ENCODE measurements at regions not wholly inside any gene's neighbourhood (a gene's known extent, or its start where the extent isn't known, plus 50 kb on each side); places are given as distances from the start of the nearest gene placed in this dataset.
A peak's percentile ranks its signal among the peaks of the same experiment; 100 is the strongest.
"Not testable (repeated sequence)": the region's sequence is repeated elsewhere in the genome, so short reads cannot be mapped to it uniquely, and the experiment has no call there.

DNA sequence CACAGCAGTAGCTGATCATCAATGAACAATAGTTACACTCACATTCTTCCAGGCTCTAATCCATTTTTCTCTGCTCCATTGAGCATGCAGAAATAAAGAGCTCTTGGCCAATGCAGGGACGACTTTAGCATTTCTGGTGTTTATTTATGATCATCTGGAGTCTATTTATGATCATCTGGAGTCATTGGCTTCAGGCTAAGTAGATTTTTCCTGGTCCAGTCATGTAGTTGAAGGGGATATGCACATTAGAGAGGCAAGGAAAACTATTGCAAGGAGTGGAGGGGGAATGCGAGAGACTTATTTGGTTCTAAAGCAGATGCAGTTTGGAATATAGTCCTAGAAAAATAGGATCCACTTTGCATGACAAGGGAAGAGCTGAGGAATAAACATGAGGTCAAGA lies 113.0 kb upstream of the PRSS12 start:
- ATAC-seq, H3K4me1 Mint-ChIP-seq, H3K27me3 Mint-ChIP-seq: not testable (repeated sequence)

DNA sequence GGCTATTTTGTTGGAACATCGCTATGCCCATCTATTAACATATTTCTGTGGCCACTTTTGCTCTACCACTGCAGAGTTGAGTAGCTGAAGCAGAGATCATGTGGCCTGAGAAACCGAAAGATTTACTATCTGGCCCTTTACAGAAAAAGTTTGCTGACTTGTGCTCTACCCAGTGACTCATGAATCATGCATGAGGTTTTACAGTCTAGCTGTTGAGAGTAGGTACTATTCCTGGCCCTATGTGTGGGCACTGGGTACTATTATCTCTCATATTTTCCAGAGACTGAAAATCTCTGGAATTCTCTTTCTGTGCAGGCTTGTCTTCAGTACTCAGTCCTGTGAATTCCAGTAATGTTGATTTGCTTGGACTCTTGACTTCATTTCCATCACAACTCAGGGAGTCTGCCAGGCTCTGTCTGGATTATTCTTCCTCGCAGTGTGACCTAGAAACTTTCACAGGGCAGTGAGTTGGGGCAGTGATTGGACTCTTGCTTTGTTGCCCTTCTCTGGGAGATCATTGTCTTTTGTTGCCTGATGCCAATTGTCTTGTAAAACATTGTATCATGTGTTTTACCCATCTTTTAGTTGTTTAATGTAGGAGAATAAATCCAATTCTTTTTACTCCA lies 121.3 kb upstream of the PRSS12 start:
- H3K4me1 Mint-ChIP-seq, H3K27ac Mint-ChIP-seq, ATAC-seq, H3K4me3 Mint-ChIP-seq, H3K27me3 Mint-ChIP-seq, DNase-seq, POLR2A ChIA-PET, H3K36me3 Mint-ChIP-seq, H3K9me3 Mint-ChIP-seq: not testable (repeated sequence)

More for the DNA sequence above, 113.0 kb upstream of the PRSS12 start:
- H3K36me3 Mint-ChIP-seq, H3K9me3 Mint-ChIP-seq, POLR2A ChIA-PET, DNase-seq, H3K4me3 Mint-ChIP-seq, H3K27ac Mint-ChIP-seq: not testable (repeated sequence)

DNA sequence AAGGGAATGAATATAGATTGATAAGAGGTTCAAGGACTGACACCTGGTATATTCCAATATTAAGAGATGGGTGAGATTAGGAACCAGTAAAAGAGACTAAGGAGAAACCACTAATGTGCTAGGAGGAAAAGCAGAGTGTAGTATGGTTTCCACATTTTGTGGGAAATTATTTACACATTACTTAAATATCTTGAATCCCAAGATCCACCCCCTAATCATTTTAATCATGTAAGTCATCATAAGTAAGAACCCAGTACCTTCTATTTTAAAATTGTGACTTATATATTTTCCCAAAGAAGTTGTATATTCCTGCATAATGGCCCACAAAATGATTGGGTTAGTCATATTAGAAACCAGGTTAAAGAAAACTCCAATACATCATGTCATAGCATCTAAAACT lies 122.0 kb upstream of the PRSS12 start:
- H3K27me3 Mint-ChIP-seq, H3K36me3 Mint-ChIP-seq, DNase-seq, POLR2A ChIA-PET, H3K4me3 Mint-ChIP-seq, H3K27ac Mint-ChIP-seq, H3K9me3 Mint-ChIP-seq, H3K4me1 Mint-ChIP-seq, ATAC-seq: not testable (repeated sequence)

DNA sequence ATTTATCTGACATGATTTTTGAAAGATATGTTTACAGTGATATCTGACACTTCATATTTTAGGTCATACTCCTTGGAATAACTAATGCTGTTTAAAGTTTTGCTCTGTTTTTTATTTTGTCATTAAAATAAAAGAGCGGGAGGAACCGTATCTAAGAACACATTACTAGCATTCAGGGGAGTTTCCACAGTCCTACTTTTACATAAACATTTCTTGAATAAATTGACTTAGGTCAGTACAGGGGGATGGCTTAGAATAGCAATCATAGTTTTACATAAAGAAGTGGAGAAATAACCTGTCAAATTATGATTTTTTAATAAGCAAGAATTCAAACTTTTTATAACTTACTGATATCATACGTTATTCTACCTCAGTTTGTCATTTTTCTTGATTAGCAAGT lies 123.1 kb upstream of the PRSS12 start:
- ATAC-seq, H3K27ac Mint-ChIP-seq, H3K4me3 Mint-ChIP-seq, H3K36me3 Mint-ChIP-seq, H3K9me3 Mint-ChIP-seq, H3K4me1 Mint-ChIP-seq, DNase-seq, POLR2A ChIA-PET, H3K27me3 Mint-ChIP-seq: not testable (repeated sequence)

DNA sequence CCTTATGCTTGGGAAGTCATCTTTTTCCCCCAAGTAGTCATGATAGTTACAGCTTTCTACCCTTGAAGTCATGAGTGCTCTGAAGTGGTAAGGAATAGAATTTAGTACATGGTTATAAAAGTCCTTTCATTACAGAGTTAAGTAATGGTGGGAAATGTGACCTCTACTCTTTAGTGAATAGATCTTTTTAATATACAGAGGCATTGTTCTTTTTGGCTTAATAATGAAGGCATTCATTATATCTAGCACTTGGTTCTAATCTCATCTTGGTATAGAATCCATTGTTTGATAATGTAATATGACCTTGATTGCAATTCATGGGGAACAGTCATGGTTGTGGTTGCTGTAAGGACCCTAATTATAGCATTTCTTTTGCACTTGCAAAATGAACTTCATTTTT lies 125.0 kb upstream of the PRSS12 start:
- H3K27ac Mint-ChIP-seq, DNase-seq, ATAC-seq, H3K4me1 Mint-ChIP-seq, H3K9me3 Mint-ChIP-seq, H3K27me3 Mint-ChIP-seq, H3K4me3 Mint-ChIP-seq, H3K36me3 Mint-ChIP-seq, POLR2A ChIA-PET: not testable (repeated sequence)

DNA sequence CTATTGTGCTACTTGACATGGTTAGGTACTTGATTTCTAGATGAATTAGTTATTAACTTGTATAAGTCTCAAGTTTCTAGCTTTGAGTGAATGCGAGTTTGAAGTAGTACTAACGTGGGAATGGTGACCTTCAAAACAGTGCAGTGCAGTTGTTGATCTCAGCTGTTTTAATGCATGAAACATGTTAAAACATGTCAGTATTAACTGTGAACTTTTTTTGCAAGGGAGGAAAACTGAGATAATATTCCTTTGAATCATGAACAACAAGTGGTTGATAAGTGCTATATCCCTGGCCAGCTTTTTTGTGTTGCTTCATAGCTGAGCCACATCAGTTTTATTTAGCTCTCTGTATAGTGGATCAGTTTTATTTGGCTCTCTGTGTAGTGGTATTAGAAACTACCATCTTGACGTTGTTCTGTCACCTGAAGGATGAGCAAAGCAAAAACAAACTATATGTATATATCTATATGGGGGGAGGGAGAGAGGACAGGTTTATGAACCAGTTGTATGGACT lies 133.1 kb upstream of the PRSS12 start:
- H3K27me3 Mint-ChIP-seq, H3K36me3 Mint-ChIP-seq, DNase-seq, POLR2A ChIA-PET, H3K9me3 Mint-ChIP-seq, H3K4me3 Mint-ChIP-seq, H3K4me1 Mint-ChIP-seq, ATAC-seq: not testable (repeated sequence)
- H3K27ac Mint-ChIP-seq, result peak overlapping the region in 1 of 10 donors; percentile 7

DNA sequence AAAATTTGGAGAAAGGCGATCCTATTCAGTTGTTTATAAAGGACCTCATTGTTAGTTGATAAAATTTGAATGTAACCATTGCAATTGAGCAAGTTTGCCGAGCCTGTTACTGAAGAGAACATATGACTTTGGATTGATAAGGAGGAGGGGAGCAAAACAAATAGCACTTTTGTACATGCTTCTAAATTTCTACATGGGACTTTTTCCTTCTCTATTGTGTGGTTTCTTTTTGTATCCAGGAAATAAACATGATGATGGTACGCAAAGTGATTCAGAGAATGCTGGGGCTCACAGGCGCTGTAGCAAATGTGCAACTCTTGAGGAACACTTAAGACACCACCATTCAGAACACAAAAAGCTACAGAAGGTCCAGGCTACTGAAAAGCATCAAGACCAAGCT lies 140.2 kb upstream of the PRSS12 start:
- H3K36me3 Mint-ChIP-seq, ATAC-seq, H3K4me3 Mint-ChIP-seq, DNase-seq, H3K27ac Mint-ChIP-seq, H3K9me3 Mint-ChIP-seq, H3K4me1 Mint-ChIP-seq, POLR2A ChIA-PET: not testable (repeated sequence)
- peaks cover 3 to 20% (median 4%) of the 10 kb centered on the region in 5 donors for H3K27me3 Mint-ChIP-seq

DNA sequence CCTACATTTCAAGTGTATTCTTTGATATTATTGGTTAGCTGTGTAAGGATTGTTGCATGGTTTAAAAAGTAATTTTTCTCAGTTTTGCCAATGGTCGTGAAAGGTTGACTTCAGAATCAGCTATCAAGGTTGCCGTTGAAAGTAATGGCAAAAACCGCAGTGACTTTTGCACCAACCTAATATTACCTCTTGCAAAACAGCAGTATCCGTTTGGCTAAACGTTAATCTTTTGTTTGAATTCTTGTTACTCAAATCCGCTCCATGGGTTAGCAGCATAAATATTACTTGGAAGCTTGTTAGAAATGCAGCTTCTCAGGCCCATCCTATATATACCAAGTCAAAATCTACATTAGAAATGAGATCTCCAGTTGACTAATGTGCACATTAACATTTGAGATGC lies 141.6 kb upstream of the PRSS12 start:
- POLR2A ChIA-PET, H3K9me3 Mint-ChIP-seq, H3K36me3 Mint-ChIP-seq, H3K27ac Mint-ChIP-seq, H3K4me3 Mint-ChIP-seq, DNase-seq, ATAC-seq, H3K4me1 Mint-ChIP-seq: not testable (repeated sequence)
- H3K27me3 Mint-ChIP-seq, result peaks cover 3 to 22% (median 4%) of the 10 kb centered on the region in 5 donors

DNA sequence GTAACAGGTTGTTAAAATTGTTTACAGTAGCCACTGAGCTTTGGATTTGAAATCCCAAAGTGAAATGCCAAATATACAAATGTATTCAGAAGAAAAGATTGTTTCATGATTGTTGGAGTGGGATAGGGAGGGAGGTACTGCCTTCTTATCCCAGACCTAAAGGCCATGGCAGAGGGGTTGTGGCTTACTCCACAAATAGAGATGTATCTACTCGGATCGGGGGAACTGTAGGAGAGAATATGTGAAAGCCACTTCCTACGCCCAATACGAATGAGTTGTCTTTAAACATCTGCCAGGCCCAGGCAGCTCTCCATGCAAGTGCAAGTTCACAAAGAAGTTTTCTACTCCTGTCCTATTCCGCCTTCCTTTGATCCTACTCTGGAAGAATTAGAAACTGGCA lies 150.2 kb upstream of the PRSS12 start:
- peaks cover 3 to 16% (median 6%) of the 10 kb centered on the region in 5 donors for H3K27me3 Mint-ChIP-seq
- H3K36me3 Mint-ChIP-seq, POLR2A ChIA-PET, H3K9me3 Mint-ChIP-seq, H3K4me1 Mint-ChIP-seq, DNase-seq, H3K4me3 Mint-ChIP-seq, H3K27ac Mint-ChIP-seq, ATAC-seq: not testable (repeated sequence)

DNA sequence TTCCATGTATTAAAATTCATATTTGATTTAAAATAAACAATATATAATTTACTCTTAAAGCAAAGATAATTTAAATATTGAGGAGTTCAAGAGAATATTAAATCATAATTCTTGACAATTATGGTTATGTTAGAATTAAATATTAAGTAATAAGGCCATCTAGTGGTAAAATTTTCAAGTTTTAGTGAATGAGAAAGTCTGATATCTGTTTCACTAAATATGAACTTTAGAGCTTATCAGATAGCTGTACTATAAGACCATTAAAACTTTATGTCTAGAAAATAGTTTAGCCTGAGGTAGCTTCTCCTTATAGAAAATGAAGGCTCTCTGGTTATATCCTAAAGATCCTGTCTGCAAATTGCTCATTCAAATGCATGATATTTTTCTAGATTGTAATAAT lies 152.1 kb upstream of the PRSS12 start:
- ATAC-seq, H3K27me3 Mint-ChIP-seq, H3K27ac Mint-ChIP-seq, H3K36me3 Mint-ChIP-seq, POLR2A ChIA-PET, H3K9me3 Mint-ChIP-seq, H3K4me3 Mint-ChIP-seq, DNase-seq, H3K4me1 Mint-ChIP-seq: not testable (repeated sequence)

DNA sequence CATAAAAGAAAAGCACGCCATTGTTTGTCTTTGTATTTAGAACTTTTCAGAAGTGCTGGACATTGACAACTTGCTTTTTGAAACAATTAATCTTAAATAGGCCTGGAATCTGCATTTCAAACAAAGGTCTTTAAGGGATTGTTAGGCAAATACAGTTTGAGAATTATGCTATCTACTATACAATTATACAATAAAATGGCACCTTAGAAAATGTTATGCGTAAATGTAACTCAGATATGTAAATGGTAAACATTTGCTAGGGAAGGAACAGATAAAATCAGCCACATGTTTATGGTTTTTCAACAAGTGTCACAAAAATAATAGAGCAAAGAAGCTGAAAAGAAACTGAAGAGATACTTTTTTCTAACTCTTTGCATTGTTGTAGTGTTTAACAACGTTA lies 152.7 kb upstream of the PRSS12 start:
- H3K4me1 Mint-ChIP-seq, H3K9me3 Mint-ChIP-seq, POLR2A ChIA-PET, H3K36me3 Mint-ChIP-seq, ATAC-seq, DNase-seq, H3K27me3 Mint-ChIP-seq, H3K27ac Mint-ChIP-seq, H3K4me3 Mint-ChIP-seq: not testable (repeated sequence)

DNA sequence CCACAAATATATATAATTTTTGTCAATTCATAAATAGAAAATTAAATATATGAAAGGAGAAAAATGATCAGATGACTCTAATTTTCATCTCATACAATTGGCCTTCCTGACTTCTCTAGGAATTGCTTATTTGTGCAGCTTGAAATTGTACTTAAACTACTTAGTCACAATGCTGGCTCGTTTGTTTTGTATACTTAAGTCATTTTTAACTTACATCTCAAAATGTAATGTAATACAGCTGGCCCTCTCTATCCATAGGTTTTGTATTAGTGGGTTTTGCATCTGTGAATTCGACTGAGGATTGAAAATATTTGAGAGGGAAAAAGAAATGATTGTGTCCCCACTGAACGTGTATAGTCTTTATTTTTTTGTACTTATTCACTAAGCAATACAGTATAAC lies 160.1 kb upstream of the PRSS12 start:
- H3K36me3 Mint-ChIP-seq, POLR2A ChIA-PET, H3K27ac Mint-ChIP-seq, DNase-seq, ATAC-seq, H3K4me1 Mint-ChIP-seq, H3K9me3 Mint-ChIP-seq, H3K4me3 Mint-ChIP-seq, H3K27me3 Mint-ChIP-seq: not testable (repeated sequence)

DNA sequence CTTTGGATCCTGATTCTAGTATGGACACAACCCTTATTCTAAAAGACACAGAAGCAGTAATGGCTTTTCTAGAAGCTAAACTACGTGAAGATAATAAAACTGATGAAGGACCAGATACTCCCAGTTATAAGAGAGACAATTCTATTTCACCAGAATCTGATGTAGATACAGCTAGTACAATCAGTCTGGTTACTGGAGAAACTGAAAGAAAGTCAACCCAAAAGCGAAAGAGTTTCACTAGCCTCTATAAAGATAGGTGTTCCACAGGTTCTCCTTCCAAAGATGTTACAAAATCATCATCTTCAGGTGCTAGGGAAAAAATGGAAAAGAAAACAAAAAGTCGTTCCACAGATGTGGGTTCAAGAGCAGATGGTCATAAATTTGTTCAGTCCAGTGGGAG lies 161.5 kb upstream of the PRSS12 start:
- ATAC-seq, H3K27me3 Mint-ChIP-seq, H3K4me3 Mint-ChIP-seq, H3K36me3 Mint-ChIP-seq, POLR2A ChIA-PET, H3K27ac Mint-ChIP-seq, DNase-seq, H3K9me3 Mint-ChIP-seq, H3K4me1 Mint-ChIP-seq: not testable (repeated sequence)

DNA sequence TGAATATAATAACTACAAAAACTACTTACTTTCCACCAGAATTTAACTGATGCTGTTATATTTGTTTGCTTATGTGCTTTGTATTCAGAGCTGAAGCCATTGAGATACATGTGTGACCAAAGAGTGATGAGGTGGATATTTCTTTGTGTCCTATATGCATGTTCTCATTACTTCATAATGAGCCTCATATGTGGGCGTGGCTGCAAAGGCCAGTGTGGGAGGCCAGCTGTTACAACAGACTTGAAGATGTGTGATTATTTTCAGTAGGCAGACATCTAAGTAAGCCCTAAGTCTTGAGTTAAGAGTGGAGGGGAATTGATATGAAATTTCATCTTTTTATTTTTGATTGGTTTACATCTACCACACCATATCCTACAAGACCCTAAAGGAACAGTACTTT lies 163.3 kb upstream of the PRSS12 start:
- DNase-seq, ATAC-seq, H3K9me3 Mint-ChIP-seq, H3K27me3 Mint-ChIP-seq, H3K36me3 Mint-ChIP-seq, H3K27ac Mint-ChIP-seq, POLR2A ChIA-PET, H3K4me3 Mint-ChIP-seq, H3K4me1 Mint-ChIP-seq: not testable (repeated sequence)

Data from naive thymus-derived CD8-positive, alpha-beta T cell (primary cell).